GM18868 (cell line): ENCODE measurements at regions not wholly inside any gene's neighbourhood (a gene's known extent, or its start where the extent isn't known, plus 50 kb on each side); places are given as distances from the start of the nearest gene placed in this dataset.

ENCODE experiments used
- ATAC-seq: cut with Tn5 transposase; IDR thresholded peaks from one replicate; pipeline ENCODE4 v1.9.1; 2021; ENCODE audit warnings: mild to moderate bottlenecking, moderate library complexity; ENCODE audit not compliant: unreplicated experiment

DNA sequence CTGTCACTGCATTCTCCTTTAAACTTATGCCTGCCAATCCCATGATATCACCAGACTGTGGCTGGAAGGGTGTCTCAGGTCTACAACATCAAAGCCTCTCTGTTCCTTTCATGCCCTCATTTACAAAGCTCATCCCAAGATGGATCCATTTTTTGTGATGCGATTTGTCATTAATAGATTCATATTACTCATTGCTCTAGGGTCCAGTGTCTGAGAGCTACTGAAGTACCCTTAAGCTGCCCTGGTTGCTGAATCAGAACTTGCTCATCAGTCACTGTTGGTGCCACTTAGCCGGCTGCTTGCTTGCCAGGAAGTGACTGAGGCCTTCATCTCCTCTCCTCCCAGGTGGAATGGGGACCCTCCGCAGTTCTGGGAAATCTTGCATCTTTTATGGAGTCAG, 395.5 kb upstream of the BOD1L1 start:
- ATAC-seq: no peak

DNA sequence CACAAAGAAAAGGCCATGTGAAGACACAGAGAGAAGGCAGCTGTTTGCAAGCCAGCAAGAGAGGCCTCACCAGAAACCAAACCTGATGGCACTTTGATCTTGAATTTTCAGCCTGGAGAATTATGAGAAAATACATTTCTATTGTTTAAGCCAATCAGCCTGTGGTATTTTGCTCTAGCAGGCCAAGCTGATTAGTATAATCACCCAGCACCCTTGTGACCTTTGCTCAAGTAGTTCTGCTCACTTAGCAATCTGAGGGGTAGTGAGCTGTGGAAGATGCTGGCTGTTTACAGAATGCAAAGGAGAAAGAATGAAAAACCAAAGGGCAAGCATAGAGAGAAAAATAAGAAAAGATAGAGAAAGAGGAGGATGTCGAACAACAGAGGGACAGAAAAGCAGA, 396.4 kb upstream of the BOD1L1 start:
- no peak for ATAC-seq

DNA sequence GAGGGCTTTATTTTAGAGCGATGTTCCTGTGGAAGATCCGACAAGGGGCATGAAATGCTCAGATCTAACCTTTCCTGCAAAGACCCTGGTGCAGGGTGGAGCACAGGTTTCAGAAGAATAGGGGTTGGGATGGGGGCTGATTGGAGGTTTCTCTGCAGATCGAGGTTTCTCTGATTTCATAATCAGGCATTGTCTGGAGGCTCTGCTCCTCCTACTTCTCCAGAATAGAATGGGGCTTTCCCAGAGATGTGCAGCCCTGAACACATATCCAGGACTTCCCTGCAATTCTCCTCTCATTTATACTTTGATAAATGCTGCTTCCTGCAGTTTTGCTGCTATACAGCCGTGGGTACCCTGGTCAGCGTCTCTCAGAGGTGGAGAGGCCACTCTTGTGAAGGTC, 397.6 kb upstream of the BOD1L1 start:
- ATAC-seq: no peak

- no peak for ATAC-seq
Measured at GRCh38 chr4:14025891-14026290, 398.4 kb upstream of the BOD1L1 start.

DNA sequence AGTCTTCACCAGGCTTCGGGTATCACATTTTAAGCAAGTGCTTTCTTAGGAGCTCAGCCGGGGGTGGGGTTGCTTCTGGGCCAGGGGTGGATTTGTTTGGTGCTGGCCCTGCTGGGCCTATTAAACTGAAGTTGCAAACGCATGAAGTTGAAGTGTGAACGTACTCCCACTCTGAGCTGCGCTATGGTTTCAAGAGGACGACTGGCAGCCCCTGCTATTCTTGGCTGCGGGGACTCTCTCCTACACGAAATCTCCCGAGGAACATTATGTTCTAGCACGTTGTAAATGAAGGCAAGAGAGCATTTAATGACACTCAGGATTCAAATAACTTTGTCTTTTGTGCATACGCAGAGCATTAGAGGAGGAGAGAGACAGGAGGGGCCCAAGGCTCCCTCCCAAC, 401.3 kb upstream of the BOD1L1 start:
- ATAC-seq: no peak

GRCh38 chr4:14035076-14035475, 407.6 kb upstream of the BOD1L1 start:
- ATAC-seq: no peak

DNA sequence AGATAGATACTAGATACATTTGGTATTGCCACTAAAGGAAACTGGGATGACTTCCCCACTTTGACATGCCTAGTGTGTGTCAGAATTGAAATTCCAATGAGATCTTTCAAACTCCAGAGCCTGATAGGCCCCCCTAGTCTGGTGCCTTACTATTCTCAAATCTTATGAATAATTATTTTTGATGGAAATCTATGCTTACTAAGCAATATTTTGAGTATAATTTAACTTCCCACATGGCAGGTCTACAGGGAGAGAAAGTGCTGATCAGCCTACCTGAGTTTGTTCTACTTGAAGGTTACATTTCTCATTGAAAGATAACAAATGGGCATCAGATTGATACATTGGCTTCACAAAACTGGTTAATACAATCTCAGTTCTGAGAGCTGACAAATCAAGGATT, 415.7 kb upstream of the BOD1L1 start:
- ATAC-seq: no peak

GRCh38 chr4:14046642-14047041, 419.1 kb upstream of the BOD1L1 start:
- ATAC-seq: no peak

- ATAC-seq: no peak
Measured at GRCh38 chr4:14047840-14048239, 420.3 kb upstream of the BOD1L1 start.

- no peak for ATAC-seq
Measured at GRCh38 chr4:14049946-14050345, 422.4 kb upstream of the BOD1L1 start.

DNA sequence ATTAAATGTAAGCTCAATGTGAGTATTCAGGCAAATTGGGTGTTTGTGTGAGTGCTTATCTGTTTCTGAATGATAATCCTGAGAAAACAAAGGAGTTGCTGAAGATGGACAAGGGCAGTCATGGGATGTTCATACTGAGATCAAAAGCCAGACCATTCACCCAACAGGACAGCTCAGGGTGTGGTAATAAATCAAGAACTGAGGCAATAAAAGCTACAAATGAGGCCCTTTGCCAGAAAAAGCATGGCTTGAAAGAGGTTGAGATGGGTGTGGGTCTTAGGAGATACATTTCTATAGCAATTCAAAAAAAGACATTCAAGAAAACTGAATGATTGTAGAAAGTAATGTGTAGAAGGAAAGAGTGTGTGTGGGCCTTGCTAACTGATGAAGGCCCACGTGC, 425.8 kb upstream of the BOD1L1 start:
- no peak for ATAC-seq

- no peak for ATAC-seq
Measured at GRCh38 chr4:14054391-14054790, 426.9 kb upstream of the BOD1L1 start.

- no peak for ATAC-seq
Measured at GRCh38 chr4:14059006-14059405, 431.5 kb upstream of the BOD1L1 start.

DNA sequence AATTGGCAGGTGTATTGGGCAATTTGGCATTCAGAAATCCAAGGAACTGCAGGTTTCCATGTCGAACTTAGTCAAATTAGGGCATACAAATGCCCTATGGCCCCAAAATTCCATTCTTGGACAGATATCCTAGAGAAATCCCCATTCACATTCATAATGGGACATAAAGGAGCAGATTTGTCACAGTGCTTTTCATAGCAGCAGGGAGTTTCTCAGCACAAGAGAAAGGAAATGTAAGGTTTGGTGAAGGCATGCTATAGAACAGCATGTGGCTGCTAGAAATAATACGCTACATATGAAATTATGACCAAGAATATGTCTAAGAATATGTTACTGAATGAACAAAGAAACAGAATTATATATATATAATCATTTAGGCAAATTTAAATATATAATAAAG, 437.5 kb upstream of the BOD1L1 start:
- ATAC-seq: no peak

- no peak for ATAC-seq
Measured at GRCh38 chr4:14065406-14065805, 437.9 kb upstream of the BOD1L1 start.

- ATAC-seq: no peak
Measured at GRCh38 chr4:14066979-14067378, 439.5 kb upstream of the BOD1L1 start.

GRCh38 chr4:14069886-14070285, 442.4 kb upstream of the BOD1L1 start:
- ATAC-seq: no peak

DNA sequence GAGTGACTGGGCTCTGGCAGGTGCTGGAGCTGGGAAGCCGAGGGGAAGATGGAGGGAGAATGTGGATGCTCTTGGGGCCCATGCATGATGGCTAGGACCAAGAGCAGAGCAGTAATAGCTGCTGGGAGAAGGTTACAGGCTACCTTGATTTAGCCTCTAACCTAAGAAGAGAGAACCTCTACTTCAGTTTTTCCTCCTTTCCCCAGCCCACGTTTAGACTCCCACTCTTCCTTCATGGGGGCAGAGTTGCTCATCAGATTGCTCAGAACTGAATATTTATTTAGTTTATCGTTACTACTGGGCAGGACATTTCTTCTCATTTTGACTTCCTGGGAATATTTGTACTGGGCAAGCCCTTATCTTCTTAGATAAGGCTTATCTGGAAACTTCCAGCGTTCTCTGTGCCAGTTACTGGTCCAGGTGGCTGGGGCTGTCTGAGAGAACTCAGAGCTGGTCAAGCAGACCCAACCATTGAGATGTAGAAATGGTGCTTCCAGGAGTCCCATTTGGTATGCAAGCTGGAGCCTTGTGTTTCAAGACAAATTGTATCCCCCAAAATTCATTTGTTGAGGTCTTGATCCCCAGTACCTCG, 442.9 kb upstream of the BOD1L1 start:
- no peak for ATAC-seq

DNA sequence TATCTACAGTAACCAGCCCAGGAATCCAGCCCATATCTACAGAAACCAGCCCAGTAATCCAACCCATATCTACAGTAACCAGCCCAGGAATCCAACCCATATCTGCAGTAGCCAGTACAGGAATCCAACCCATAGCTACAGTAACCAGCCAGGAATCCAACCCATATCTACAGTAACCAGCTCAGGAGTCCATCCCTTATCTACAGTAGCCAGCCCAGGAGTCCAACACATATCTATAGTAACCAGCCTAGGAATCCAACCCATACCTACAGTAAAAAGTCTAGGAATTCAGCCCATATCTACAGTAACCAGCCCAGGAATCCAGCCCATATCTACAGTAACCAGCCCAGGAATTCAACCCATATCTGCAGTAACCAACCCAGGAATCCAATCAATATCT, 445.0 kb upstream of the BOD1L1 start:
- ATAC-seq: no peak

- no peak for ATAC-seq
Measured at GRCh38 chr4:14076776-14077175, 449.3 kb upstream of the BOD1L1 start.

GRCh38 chr4:14078326-14078725, 450.8 kb upstream of the BOD1L1 start:
- no peak for ATAC-seq

GRCh38 chr4:14079601-14080000, 452.1 kb upstream of the BOD1L1 start:
- no peak for ATAC-seq

DNA sequence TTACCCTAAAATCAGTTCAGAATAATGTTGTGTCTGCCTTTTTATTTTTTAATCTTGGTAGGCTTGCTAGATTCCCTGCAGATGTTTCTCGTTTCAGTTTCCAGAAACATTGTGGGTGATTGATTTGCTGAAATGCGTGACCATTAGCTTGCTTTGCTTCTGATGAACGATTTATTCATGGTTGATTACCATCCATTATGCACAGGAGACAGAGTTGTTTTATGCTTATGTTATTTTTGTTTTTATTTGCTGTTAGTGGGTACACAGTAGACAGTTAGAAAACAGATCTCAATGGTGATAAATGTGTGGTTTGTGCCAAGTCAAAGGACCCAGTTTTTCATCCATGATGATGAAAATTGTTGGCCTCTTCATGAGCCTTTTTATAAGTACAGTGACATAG, 455.6 kb upstream of the BOD1L1 start:
- ATAC-seq: no peak

DNA sequence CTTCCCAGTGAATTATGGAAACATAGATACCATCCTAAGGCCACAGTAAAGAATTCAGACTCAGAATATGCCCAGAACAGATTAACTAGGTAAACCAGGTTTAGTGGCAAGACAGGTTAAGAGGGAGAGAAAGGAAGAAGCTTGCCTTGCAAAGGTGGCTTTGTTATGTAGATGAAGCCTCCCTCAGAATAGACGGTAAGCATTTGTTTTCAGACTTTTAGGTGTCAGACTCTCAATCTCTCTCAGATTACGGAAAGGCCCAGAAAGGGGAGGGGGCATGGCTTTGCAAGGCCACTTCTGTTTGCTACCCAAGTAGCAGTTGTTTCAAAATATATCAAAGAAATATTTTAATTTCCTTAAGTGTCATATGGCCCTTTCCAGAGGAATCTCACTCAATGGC, 457.1 kb upstream of the BOD1L1 start:
- ATAC-seq: no peak
